Glomerular endothelial cell (primary cell): ENCODE measurements at regions not wholly inside any gene's neighbourhood (a gene's known extent, or its start where the extent isn't known, plus 50 kb on each side); places are given as distances from the start of the nearest gene placed in this dataset.

Experiments used
- DNase-seq: peaks from one replicate; pipeline ENCODE4 v3.0.0-alpha.2; 2011; ENCODE audit warnings: low read depth, low spot score; ENCODE audit errors: extremely low read depth

GRCh38 chr16:9248162-9248561, 156.7 kb downstream of the HAPSTR1 start:
- DNase-seq = no peak

- DNase-seq = no peak
These were observed 158.1 kb downstream of the HAPSTR1 start for GRCh38 chr16:9249534-9249933.

- no peak for DNase-seq
These were observed 159.6 kb downstream of the HAPSTR1 start for GRCh38 chr16:9251026-9251425.

GRCh38 chr16:9254863-9255262, 163.4 kb downstream of the HAPSTR1 start:
- no peak for DNase-seq

GRCh38 chr16:9256196-9256595, 164.8 kb downstream of the HAPSTR1 start:
- DNase-seq = no peak

GRCh38 chr16:9257843-9258242, 166.4 kb downstream of the HAPSTR1 start:
- no peak for DNase-seq

DNA sequence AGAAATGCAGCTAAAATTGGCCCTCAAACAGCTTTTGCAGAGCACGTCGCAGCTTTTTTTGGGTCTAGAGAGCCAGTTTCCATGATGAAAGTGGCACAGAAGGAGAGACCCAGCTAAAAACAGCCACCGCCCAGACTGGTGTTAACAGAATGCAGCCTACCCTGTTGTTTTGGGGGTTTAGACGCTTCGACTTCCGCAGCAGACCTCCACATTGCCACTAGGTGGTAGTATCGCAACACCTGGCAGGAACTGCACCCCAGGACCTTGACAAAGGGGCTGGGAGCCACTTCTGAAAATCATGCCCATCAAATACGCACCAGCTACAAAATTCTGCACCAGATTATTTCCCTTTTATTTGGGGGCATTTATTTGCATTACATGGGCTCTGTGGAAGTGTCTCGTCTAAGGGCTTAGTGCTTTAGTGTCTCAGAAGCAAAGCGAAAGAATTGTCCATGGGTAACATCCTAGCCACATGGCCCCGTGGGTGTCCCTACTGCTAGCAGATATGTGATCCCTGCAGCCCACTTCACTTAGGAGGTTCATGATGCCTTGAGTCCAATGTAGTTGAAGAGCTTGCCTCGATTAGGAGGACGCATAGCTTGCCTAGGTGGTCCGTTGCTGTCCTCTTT, 167.1 kb downstream of the HAPSTR1 start:
- no peak for DNase-seq

DNA sequence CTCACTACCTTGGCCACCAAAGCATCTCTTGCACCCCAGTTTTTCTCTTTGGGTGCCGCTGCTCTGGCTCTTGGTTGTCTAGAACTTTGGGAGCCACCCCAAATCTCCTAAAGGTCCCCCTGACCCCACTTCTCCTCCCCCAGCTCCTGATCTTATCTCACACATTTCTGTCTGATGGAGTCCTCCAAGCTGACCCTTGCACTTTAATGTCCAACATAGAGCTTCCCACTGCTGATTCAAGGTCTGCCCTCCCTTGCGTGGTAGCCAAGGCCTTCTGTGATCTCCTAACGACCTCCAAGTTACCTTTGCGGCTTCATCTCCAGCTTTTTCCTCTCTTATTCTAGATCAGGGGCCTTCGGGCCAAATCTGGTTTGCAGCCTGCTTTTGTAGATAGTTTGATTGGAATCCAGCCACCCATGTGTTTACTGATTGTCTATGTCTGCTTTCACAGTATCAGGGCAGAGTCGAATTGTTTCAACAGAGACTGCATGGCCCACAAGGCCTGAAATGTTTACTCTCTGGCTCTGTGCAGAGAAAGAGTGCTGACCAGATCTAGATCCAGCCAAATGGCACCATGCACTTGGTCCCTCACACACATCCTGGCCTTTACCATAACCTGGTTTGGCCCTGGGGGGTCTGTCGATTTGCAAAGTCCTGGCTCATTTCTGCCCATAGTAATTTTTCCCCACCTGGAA, 168.6 kb downstream of the HAPSTR1 start:
- DNase-seq = no peak

GRCh38 chr16:9260666-9261065, 169.2 kb downstream of the HAPSTR1 start:
- DNase-seq = no peak

DNA sequence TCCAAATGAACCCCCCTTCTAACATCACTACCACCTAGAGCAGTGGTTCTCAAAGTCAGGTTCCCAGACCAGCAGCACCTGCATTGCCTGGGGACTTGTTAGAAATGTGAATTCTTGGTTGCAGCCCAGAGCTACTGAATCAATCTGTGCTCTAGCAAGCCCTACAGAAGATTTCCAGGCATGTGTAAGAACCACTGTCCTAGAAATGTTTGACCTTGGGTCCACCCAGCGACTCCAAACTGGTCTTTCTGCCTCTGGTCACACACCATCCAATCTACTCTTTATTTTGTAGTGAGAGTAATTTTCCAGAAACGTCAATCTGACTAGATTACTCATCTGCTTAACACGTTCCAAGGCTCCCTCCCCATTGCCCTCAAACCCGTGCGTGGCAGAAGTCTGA, 169.9 kb downstream of the HAPSTR1 start:
- no peak for DNase-seq

DNA sequence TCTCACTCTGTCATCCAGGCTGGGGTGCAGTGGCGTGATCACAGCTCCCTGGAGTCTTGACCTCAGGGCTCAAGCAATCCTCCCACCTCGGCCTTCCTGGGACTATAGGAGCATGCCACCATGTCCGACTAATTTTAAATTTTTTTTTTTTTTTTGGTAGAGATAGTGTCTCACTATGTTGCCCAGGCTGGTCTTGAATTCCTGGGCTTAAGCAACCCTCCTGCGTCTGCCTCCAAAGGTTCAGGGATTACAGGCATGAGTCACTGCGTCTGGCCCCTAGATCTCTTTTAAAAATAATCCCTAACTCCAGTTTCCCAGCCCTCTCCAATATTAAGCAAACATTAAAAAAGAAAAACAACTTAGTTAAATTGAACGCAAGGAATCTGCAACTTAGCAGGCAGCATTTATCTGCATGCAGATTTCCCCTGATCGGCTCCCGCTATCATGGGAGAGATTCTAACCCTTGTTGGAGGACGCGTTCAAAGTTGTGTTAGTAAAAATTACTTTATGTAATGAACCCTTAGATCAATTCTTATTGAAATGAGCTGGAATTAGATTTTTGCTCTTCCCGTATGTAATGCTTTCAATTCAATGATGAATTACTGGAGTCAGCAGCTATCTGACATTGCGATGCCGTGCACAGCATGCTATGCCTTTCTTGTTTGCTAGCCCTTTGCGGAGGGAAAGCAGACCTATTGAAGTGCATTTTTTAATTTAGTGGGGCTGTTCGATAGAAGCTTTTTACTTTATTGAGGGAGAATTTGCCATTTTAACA, 171.7 kb downstream of the HAPSTR1 start:
- no peak for DNase-seq

DNA sequence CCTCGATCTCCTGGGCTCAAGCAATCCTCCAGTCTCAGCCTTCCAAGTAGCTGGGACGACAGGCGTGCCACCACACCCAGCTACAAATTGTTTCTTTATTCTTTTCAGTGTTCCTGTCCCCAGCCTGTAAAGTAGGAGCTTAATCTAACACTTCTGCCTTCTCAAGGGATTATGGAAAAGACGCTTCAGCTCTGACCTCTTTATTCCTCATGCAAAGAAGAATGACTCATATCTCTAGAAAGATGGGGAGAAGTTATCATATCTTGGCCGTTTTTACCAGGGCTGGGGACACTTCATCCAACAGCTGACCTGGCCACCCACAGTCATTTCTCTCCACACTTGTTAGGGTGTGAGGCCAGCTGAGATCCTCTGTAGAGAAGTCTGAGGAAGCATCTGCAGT, 172.6 kb downstream of the HAPSTR1 start:
- no peak for DNase-seq

DNA sequence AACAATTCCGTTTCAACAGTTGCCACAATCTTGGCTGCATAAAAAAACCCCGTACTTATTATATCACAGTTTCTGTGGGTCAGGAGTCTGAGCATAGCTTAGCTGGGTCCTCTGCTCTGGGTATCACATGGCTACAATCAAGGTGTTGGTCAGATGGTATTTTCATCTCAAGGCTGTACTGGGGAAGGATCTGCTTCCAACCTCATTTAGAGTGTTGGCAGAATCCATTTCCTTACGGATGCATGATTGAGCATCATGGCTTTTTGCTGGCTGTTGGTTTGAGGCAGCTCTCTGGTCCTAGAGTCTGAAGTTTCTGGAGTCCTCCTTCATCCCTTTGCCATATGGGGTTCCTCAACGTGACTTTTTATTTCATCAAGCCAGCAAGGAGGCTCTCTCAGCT, 177.0 kb downstream of the HAPSTR1 start:
- DNase-seq = no peak

DNA sequence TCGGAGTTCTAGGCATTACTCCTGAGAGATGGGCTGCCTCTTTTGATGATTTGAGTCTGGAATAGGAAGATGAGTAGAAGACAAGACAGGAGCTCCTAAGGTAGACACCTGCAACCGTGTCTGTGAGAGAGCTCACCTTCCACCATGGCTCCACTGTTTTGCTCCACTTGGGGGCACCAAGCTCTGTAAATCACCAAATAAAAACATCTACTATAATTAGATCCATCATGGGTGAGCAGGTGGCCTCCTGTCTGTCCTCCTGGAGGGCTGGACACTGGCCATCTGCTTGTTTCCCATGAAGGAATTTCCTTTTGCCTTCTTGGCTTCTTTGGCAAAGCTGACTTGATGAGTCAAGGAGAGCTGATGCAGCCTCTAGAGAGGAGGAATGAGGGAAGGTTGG, 179.0 kb downstream of the HAPSTR1 start:
- DNase-seq = no peak

GRCh38 chr16:9270941-9271340, 179.5 kb downstream of the HAPSTR1 start:
- DNase-seq = no peak

- no peak for DNase-seq
These were observed 180.4 kb downstream of the HAPSTR1 start for GRCh38 chr16:9271841-9272240.

GRCh38 chr16:9275377-9275776, 183.9 kb downstream of the HAPSTR1 start:
- no peak for DNase-seq

DNA sequence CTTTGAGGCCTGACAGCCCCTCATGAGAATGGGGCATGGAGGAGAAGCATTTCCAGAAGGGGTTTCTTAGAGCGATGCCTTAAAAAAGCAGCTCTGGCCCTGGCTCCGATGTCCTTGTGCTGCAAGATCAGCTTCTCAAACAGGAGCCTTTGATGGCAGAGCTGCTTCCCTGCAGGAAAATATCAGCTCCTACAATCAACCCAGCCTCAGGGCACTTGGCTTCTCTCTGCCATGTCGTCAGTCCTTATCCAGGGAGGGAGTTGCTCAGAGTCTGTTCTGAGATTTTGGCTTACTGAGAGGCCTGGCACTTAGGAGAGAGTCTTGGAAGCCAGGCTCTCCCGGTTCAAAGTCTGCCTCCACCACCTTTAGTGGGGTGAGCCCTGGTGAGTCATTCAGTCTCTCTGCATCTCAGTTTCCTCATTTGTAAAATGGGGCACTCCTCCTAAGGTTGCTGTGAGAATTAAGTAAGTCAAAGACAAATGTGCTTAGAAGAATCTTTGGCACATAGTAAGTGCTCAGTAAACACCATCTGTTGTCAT, 184.4 kb downstream of the HAPSTR1 start:
- DNase-seq = no peak

- DNase-seq = no peak
These were observed 188.0 kb downstream of the HAPSTR1 start for GRCh38 chr16:9279291-9280068.

DNA sequence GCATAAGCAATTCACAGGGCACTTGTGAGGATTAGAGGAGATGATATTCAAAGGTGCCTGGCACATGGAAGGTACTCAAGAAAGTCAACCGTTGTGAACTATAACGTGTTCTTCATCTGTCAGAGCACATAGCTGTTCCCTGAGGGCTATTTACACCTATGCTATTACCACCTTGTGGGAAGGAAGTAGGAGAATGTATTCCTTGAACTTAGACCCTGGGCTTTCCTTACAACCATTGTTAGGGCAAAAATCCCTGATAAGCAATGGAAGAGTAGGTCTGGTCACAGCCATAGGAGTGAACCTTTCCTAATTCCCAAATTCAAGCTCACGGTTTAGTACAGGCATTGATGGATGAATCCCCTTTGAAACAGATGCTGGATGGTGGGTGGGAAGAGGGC, 188.6 kb downstream of the HAPSTR1 start:
- no peak for DNase-seq

GRCh38 chr16:9286930-9287329, 195.5 kb downstream of the HAPSTR1 start:
- no peak for DNase-seq
